NCI-H510A treated with DMSO at 0.1 percent for 48 hours (cell line): ENCODE measurements at regions not wholly inside any gene's neighbourhood (a gene's known extent, or its start where the extent isn't known, plus 50 kb on each side); places are given as distances from the start of the nearest gene placed in this dataset.
"Not testable (repeated sequence)": the region's sequence is repeated elsewhere in the genome, so short reads cannot be mapped to it uniquely, and the experiment has no call there.

Source experiments
- DNase-seq: peaks from one replicate; lab custom pipeline; 2025; lab: John Stamatoyannopoulos, UW

- not testable (repeated sequence) for DNase-seq
Observed at GRCh38 chr4:186847429-186848131, 123.9 kb upstream of the FAT1 start.

GRCh38 chr4:186848437-186848836 is 124.8 kb upstream of the FAT1 start:
- DNase-seq: no peak

GRCh38 chr4:186851291-186852072 is 127.8 kb upstream of the FAT1 start:
- DNase-seq: no peak

- DNase-seq: no peak
Observed at GRCh38 chr4:186852073-186852420, 128.4 kb upstream of the FAT1 start.

GRCh38 chr4:186852964-186853391 is 129.3 kb upstream of the FAT1 start:
- DNase-seq: no peak

GRCh38 chr4:186854256-186854655 is 130.6 kb upstream of the FAT1 start:
- no peak for DNase-seq

- no peak for DNase-seq
Observed at GRCh38 chr4:186855111-186855510, 131.5 kb upstream of the FAT1 start.

GRCh38 chr4:186857793-186858192 is 134.1 kb upstream of the FAT1 start:
- DNase-seq: no peak

- DNase-seq: no peak
Observed at GRCh38 chr4:186858355-186858754, 134.7 kb upstream of the FAT1 start.

GRCh38 chr4:186859420-186859819 is 135.8 kb upstream of the FAT1 start:
- no peak for DNase-seq

- DNase-seq: no peak
Observed at GRCh38 chr4:186861317-186861716, 137.7 kb upstream of the FAT1 start.

GRCh38 chr4:186871856-186872255 is 148.2 kb upstream of the FAT1 start:
- DNase-seq: no peak

- DNase-seq: not testable (repeated sequence)
Observed at GRCh38 chr4:186873095-186873494, 149.4 kb upstream of the FAT1 start.

- no peak for DNase-seq
Observed at GRCh38 chr4:186875476-186875875, 151.8 kb upstream of the FAT1 start.

GRCh38 chr4:186876961-186877626 is 153.4 kb upstream of the FAT1 start:
- DNase-seq: no peak

- DNase-seq: no peak
Observed at GRCh38 chr4:186878203-186878776, 154.6 kb upstream of the FAT1 start.

- no peak for DNase-seq
Observed at GRCh38 chr4:186881521-186882220, 158.0 kb upstream of the FAT1 start.

GRCh38 chr4:186882293-186882692 is 158.6 kb upstream of the FAT1 start:
- DNase-seq: no peak

GRCh38 chr4:186885289-186885688 is 161.6 kb upstream of the FAT1 start:
- no peak for DNase-seq

- no peak for DNase-seq
Observed at GRCh38 chr4:186886759-186887158, 163.1 kb upstream of the FAT1 start.

GRCh38 chr4:186887291-186887700 is 163.6 kb upstream of the FAT1 start:
- DNase-seq: peak; percentile 3

- no peak for DNase-seq
Observed at GRCh38 chr4:186887752-186888151, 164.1 kb upstream of the FAT1 start.
